ENCODE measurements at regions not wholly inside any gene's neighbourhood (a gene's known extent, or its start where the extent isn't known, plus 50 kb on each side); places are given as distances from the start of the nearest gene placed in this dataset.

GRCh38 chr14:65329911-65330310, 82.6 kb upstream of the FUT8 start:
- Mint-ChIP-seq H3K4me1 (ENCODE audit: low read depth) (peaks cover 28% of the 10 kb centered on the region), H3K36me3 (ENCODE audit: low read depth) (peaks cover 1% of the 10 kb centered on the region), H3K27me3 (no peaks in the 10 kb centered on the region), H3K4me3 (no peak overlapping the region), H3K27ac (no peak overlapping the region), H3K9me3 (peaks cover 3% of the 10 kb centered on the region)
- TF ChIP-seq, protein P1, sequence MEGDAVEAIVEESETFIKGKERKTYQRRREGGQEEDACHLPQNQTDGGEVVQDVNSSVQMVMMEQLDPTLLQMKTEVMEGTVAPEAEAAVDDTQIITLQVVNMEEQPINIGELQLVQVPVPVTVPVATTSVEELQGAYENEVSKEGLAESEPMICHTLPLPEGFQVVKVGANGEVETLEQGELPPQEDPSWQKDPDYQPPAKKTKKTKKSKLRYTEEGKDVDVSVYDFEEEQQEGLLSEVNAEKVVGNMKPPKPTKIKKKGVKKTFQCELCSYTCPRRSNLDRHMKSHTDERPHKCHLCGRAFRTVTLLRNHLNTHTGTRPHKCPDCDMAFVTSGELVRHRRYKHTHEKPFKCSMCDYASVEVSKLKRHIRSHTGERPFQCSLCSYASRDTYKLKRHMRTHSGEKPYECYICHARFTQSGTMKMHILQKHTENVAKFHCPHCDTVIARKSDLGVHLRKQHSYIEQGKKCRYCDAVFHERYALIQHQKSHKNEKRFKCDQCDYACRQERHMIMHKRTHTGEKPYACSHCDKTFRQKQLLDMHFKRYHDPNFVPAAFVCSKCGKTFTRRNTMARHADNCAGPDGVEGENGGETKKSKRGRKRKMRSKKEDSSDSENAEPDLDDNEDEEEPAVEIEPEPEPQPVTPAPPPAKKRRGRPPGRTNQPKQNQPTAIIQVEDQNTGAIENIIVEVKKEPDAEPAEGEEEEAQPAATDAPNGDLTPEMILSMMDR (IDR thresholded peaks at IDR 0.05), result no peak
- intact Hi-C loops (cut with micrococcal nuclease), result no loop called here
- ChIA-PET POLR2A (interaction anchor here (0.8 to 1.5 kb wide), 2 partner anchors 8 to 11 kb away, joined by 3 read pairs; no protein-coding TSS in a partner anchor), CTCF (interaction anchor here (1.2 kb wide), 1 partner anchor 44 kb away, joined by 4 read pairs; no protein-coding TSS in a partner anchor)
- no peak for DNase-seq
- no peak for ATAC-seq

DNA sequence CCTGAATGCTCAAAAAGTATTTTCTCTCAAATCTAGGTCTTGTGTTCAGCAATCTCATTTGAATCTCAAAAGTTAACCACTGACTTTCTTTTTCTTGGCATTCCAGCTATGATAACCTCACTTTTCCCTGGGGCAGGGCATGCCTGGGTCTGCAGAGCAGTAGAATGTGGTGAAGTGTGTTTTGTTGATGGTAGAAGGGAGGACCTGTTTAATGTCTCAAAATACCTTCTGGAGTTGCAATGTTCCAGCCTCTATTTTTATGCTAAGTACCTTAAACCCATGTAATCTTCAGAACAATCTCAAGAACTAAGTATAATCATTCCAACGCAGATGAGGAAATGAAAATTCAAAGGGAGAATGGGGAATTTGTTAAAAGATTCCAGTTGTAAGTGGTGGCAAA, 82.1 kb upstream of the FUT8 start:
- Mint-ChIP-seq H3K4me3 (no peak overlapping the region), H3K4me1 (ENCODE audit: low read depth) (peaks cover 32% of the 10 kb centered on the region), H3K27me3 (no peaks in the 10 kb centered on the region), H3K9me3 (peaks cover 3% of the 10 kb centered on the region), H3K27ac (no peak overlapping the region), H3K36me3 (ENCODE audit: low read depth) (peaks cover 1% of the 10 kb centered on the region)
- no peak for ATAC-seq
- POLR2A ChIA-PET, result interaction anchor here (1.3 to 1.5 kb wide), 2 partner anchors 11 to 48 kb away, joined by 3 read pairs; no protein-coding TSS in a partner anchor
- no peak for DNase-seq
- CTCF ChIA-PET, result no interaction called here
- TF ChIP-seq, protein P1 (IDR thresholded peaks at IDR 0.05), result no peak
- intact Hi-C loops (cut with micrococcal nuclease), result no loop called here

DNA sequence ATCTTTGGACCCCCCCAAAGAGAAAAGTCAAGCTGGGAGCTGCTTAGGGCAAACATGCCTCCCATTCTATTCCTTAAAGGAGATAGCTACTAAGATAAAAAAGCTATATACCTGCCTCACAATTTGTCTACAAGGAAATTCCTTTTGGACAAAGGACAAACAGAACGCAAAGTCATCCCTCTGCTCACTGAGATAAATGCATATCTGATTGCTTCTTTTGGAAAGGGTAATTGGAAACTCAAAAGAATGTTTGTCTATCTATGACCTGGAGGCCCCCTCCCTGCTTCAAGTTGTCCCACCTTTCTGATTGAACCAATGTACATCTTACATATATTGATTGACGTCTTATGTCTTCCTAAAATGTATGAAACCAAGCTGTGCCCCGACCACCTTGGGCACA, 80.9 kb upstream of the FUT8 start:
- Mint-ChIP-seq H3K9me3 (peaks cover 3% of the 10 kb centered on the region), H3K27me3 (no peaks in the 10 kb centered on the region), H3K4me3 (no peak overlapping the region), H3K36me3 (ENCODE audit: low read depth) (peaks cover 3% of the 10 kb centered on the region), H3K27ac (no peak overlapping the region), H3K4me1 (ENCODE audit: low read depth) (peaks cover 43% of the 10 kb centered on the region)
- POLR2A ChIA-PET, result interaction anchor here (1.3 kb wide), 1 partner anchor 49 kb away, joined by 3 read pairs; no protein-coding TSS in a partner anchor
- DNase-seq (no peak), ATAC-seq (no peak)
- CTCF ChIA-PET, result interaction anchor here (0.9 to 1.9 kb wide), 4 partner anchors 9 to 167 kb away, joined by 3 to 5 read pairs (median 4); no protein-coding TSS in a partner anchor
- TF ChIP-seq, protein P1 (IDR thresholded peaks at IDR 0.05), result no peak
- intact Hi-C loops (cut with micrococcal nuclease), result no loop called here

DNA sequence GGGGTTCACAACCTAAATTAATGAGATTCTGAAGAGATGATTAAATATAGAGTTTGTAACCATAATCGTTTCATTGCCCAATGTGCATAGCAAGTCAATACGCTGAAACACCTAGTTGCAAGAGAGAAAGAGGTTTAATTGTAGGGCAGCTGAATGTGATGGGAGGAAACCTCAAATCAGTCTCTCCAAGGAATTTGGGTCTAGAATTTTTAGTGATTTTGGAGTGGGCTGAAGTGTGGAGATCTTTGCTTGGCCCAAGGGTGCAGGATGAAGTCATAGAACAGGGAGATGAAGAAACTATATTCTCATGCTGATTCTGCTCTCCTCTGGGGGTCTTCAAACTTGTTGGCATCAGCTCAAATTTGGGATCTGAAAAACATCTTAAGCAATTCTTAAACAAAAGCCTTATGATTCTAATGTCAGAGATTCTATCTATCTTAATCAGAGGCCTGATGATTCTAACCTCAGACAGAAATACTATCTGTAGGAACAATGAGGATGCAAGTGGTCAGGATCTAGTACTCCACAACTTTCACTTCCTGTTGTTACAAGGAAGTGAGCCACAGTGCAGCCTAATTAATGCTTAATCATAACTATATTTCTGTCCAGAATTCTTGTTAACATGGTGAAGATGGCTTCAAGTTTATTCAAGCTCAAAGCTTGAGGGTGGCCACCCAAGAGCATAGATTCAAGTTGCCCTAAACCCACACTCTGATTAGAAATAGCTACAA, 80.2 kb upstream of the FUT8 start:
- ChIA-PET CTCF (interaction anchor here (0.6 to 1.9 kb wide), 10 partner anchors 11 to 492 kb away, joined by 3 to 8 read pairs (median 4); no protein-coding TSS in a partner anchor), POLR2A (no interaction called here)
- H3K9me3 Mint-ChIP-seq, result peaks cover 3% of the 10 kb centered on the region
- H3K4me3 Mint-ChIP-seq, result no peak overlapping the region
- no peaks in the 10 kb centered on the region for H3K27me3 Mint-ChIP-seq
- TF ChIP-seq, protein P1 (IDR thresholded peaks at IDR 0.05), result no peak
- peaks cover 44% of the 10 kb centered on the region for H3K4me1 Mint-ChIP-seq (ENCODE audit: low read depth)
- DNase-seq (no peak), ATAC-seq (no peak)
- peaks cover 3% of the 10 kb centered on the region for H3K36me3 Mint-ChIP-seq (ENCODE audit: low read depth)
- intact Hi-C loops (cut with micrococcal nuclease), result no loop called here
- H3K27ac Mint-ChIP-seq, result no peak overlapping the region
